Cardiac muscle cell (in vitro differentiated cells and primary cell): ENCODE measurements at regions not wholly inside any gene's neighbourhood (a gene's known extent, or its start where the extent isn't known, plus 50 kb on each side); places are given as distances from the start of the nearest gene placed in this dataset.

ENCODE experiments used
- DNase-seq, 2 donors: peaks; one replicate each; pipeline versions ENCODE4 v3.0.0 to v3.0.0-alpha.2; 2010 to 2017; ENCODE audit warnings: low read depth in 1 of 2, low spot score in 1 of 2
- H3K27ac ChIP-seq: fragments of 200-600 bp; sonication (generic); 2 replicates; pipeline ENCODE4 v1.5.1; 2016
- H3K27me3 ChIP-seq: fragments of 200-600 bp; sonication (generic); 2 replicates; pipeline ENCODE4 v1.6.0; 2016; ENCODE audit warnings: control low read depth
- H3K36me3 ChIP-seq: fragments of 200-600 bp; sonication (generic); 2 replicates; pipeline ENCODE4 v1.5.1; 2016; ENCODE audit warnings: control low read depth
- H3K4me1 ChIP-seq: fragments of 200-600 bp; sonication (generic); 2 replicates; pipeline ENCODE4 v1.8.1; 2017; ENCODE audit warnings: low read depth, mild to moderate bottlenecking, mixed run types
- H3K4me3 ChIP-seq: fragments of 200-600 bp; sonication (generic); 2 replicates; pipeline ENCODE4 v1.5.1; 2016; ENCODE audit warnings: mild to moderate bottlenecking
- H3K9me3 ChIP-seq: fragments of 200-600 bp; sonication (generic); 2 replicates; pipeline ENCODE4 v1.5.1; 2017; ENCODE audit warnings: low read depth, mild to moderate bottlenecking, control low read depth
- TF ChIP-seq, protein P1 (sequence below): IDR thresholded peaks from 2 replicates; pipeline ENCODE4 v1.5.1; 2012; ENCODE audit warnings: low read depth, mild to moderate bottlenecking, low read length

DNA sequence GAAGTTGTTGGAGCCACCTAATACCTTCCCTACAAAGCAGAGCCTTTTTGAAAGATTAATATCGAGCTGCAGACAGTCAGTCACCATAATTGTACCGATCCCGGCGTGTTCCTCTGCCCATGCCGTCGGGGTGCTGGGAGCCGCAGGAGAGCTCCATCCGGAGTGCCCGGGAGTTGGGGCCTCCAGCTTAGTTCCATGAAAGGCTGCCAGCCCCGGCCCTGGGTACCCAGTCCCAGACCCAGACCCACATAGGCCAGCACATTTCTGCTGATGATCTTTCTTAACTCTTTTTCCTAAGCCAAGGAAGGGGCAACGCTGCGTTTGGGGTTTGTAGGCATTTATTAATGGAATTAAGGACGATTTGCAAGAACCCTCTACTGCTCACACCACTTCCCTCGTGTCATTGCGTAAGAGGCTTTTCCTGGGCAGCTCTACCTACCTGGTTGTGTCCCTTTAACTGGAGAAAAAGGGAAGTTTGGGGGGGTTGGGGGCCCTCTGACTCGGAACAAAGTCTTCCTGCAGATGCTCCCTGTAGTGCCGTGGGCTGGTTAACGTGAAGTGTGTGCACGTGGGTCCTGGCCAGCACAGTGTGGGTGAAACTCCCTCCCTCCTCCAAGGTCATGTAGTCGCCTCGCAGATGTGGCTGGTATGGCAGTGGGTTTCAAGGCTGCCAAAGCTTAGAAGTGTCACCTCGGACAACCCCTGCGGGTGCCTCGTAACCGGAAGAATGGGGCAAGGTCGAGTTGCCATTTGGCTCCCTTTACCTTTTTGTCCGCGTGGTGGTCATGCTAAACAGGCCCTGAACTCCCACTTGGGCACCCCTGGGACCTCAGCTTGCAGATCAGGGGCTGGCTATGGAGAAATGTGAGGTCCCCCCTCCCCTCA, 54.3 kb upstream of the APCDD1L start:
- Histone ChIP-seq H3K9me3 (no peaks in the 10 kb centered on the region), H3K27ac (no peak overlapping the region), H3K4me3 (no peak overlapping the region), H3K4me1 (peaks cover 9% of the 10 kb centered on the region), H3K27me3 (no peaks in the 10 kb centered on the region), H3K36me3 (no peaks in the 10 kb centered on the region)
- TF ChIP-seq, protein P1, sequence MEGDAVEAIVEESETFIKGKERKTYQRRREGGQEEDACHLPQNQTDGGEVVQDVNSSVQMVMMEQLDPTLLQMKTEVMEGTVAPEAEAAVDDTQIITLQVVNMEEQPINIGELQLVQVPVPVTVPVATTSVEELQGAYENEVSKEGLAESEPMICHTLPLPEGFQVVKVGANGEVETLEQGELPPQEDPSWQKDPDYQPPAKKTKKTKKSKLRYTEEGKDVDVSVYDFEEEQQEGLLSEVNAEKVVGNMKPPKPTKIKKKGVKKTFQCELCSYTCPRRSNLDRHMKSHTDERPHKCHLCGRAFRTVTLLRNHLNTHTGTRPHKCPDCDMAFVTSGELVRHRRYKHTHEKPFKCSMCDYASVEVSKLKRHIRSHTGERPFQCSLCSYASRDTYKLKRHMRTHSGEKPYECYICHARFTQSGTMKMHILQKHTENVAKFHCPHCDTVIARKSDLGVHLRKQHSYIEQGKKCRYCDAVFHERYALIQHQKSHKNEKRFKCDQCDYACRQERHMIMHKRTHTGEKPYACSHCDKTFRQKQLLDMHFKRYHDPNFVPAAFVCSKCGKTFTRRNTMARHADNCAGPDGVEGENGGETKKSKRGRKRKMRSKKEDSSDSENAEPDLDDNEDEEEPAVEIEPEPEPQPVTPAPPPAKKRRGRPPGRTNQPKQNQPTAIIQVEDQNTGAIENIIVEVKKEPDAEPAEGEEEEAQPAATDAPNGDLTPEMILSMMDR: no peak
- no peak for DNase-seq

DNA sequence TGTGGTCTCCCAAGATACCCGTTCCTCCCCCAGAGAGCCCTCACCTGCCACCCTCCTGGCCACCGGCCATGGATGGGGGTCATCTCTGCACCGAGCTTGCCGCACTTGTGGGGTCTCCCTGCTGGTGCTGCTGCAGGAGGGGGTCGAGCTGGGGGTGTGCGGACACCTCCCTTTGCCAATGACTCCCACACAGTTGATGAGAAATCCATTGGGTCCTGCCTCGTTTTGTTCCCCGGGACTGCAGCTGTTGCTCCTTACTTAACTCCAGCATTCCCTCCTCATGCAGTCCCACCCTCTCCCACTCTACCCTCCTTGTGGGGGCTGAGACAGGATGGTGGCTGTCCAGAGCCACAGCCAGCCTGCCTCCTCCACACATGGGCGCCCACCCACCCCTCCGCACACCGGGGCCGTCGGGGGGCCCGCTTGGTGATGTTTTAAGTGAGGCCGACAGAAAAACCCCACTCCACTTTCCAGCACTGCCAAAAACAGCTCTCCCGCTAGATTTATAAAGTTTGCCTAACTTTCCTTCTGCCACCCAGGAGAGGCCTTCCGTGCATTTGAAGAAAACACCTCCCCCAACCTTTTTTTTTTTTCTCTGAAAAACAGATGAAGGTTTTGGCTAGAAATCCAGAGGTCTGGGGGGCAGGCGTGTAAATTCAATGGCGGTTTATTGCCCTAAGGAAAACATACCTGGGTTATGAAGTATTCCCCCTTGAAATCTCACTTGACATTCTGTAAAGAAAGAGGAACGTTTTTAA, 53.5 kb upstream of the APCDD1L start:
- no peaks in the 10 kb centered on the region for H3K27me3 ChIP-seq
- H3K9me3 ChIP-seq: no peaks in the 10 kb centered on the region
- no peaks in the 10 kb centered on the region for H3K36me3 ChIP-seq
- DNase-seq: no peak
- no peak overlapping the region for H3K27ac ChIP-seq
- peaks cover 9% of the 10 kb centered on the region for H3K4me1 ChIP-seq
- no peak overlapping the region for H3K4me3 ChIP-seq
- TF ChIP-seq, protein P1: no peak

DNA sequence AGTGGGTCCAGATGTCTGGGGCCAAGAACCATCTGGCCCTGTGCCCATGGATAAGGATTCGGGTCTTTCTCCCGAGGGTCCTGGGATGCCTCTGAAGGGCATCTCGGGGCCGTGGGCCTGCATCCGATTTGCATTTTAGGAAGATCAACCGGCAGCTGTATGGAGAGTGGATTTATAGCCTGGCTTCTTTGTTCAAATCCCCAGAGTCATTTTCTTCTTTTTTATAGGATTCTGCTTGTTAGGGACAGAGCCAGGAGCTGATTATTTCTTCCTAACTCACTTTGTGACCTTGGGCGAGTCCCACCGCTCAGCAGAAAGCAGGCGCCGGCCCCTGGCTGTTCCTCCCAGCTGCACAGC, 52.9 kb upstream of the APCDD1L start:
- Histone ChIP-seq H3K4me3 (no peak overlapping the region), H3K4me1 (peaks cover 9% of the 10 kb centered on the region), H3K27ac (no peak overlapping the region), H3K27me3 (no peaks in the 10 kb centered on the region), H3K9me3 (no peaks in the 10 kb centered on the region), H3K36me3 (no peaks in the 10 kb centered on the region)
- no peak for DNase-seq
- TF ChIP-seq, protein P1: no peak

DNA sequence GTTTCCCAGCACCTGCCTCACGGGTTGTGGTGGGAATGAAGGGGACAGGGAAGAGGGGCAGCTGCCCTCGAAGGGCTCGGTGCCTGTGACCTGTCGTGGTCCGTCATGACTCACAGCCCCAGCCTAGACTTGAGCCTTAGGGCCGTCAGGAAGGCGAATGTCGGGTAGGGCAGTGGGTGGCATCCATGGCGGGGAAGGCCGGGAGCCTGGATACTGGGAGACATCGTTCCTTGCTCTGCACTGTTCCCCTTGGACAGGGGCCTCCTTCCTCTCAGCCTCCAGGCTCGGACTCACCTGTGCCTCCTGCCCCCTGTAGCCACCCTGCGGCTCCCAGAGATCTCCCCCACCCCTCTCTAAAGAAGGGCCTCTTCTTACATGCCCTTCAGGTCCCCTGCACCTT, 52.2 kb upstream of the APCDD1L start:
- Histone ChIP-seq H3K27ac (no peak overlapping the region), H3K27me3 (no peaks in the 10 kb centered on the region), H3K4me3 (no peak overlapping the region), H3K4me1 (peaks cover 9% of the 10 kb centered on the region), H3K36me3 (no peaks in the 10 kb centered on the region), H3K9me3 (no peaks in the 10 kb centered on the region)
- no peak for DNase-seq
- TF ChIP-seq, protein P1: no peak

DNA sequence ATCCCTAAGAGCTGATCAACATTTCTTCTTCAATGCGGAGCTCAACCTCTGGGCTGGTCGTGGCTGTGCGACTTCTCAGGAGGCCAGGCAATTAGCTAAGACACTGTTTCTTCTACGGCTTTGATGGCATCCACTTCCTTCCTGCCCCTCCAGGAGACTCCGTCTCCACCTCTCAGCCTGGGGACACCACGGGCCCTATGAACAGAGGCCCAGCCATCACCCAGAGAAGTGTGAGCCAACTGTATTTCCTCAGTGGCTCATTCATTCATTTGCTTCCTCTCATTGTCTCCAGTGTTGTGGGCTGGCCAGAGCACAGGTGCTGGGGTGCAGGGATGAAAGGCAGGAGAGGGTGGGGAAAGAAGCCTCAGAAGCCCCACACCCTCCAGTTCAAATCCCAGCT, 51.8 kb upstream of the APCDD1L start:
- Histone ChIP-seq H3K36me3 (no peaks in the 10 kb centered on the region), H3K4me3 (no peak overlapping the region), H3K27ac (no peak overlapping the region), H3K9me3 (no peaks in the 10 kb centered on the region), H3K27me3 (no peaks in the 10 kb centered on the region), H3K4me1 (peaks cover 8% of the 10 kb centered on the region)
- DNase-seq: no peak
- TF ChIP-seq, protein P1: no peak
